ENCODE measurements at regions not wholly inside any gene's neighbourhood (a gene's known extent, or its start where the extent isn't known, plus 50 kb on each side); places are given as distances from the start of the nearest gene placed in this dataset.

- H3K18ac ChIP-seq (ENCODE audit: low read length) = no peak overlapping the region
- no peak overlapping the region for H3K4ac ChIP-seq (ENCODE audit: low read depth, low read length)
- H3K27me3 ChIP-seq (ENCODE audit: insufficient read depth, low read length, poor library complexity) = no peaks in the 10 kb centered on the region
- no peaks in the 10 kb centered on the region for H3K79me2 ChIP-seq (ENCODE audit: control insufficient read depth, insufficient read depth, low read length)
- no peak overlapping the region for H2BK5ac ChIP-seq (ENCODE audit: low read length)
- H3K4me2 ChIP-seq (ENCODE audit: low read length) = no peak overlapping the region
- no peak overlapping the region for H3K4me3 ChIP-seq (ENCODE audit: low read length)
- H3K36me3 ChIP-seq (ENCODE audit: control insufficient read depth, insufficient read depth, low read length) = no peaks in the 10 kb centered on the region
- H3K56ac ChIP-seq (ENCODE audit: low read length) = no peak overlapping the region
- H2BK15ac ChIP-seq (replicated peaks; ENCODE audit: low read depth) = no peak overlapping the region
- H3K4me1 ChIP-seq (ENCODE audit: control insufficient read depth, low read depth, low read length) = no peaks in the 10 kb centered on the region
- no peak overlapping the region for H3K27ac ChIP-seq (ENCODE audit: low read depth, low read length)
- WGBS (ENCODE audit: extremely low coverage, insufficient coverage, low lambda C conversion rate) = no CpG with 5 or more reads among the region's 3 CpGs
- H3K9ac ChIP-seq (ENCODE audit: low read length) = no peak overlapping the region
- no peak overlapping the region for H4K5ac ChIP-seq (ENCODE audit: low read length)
- no peak overlapping the region for H4K8ac ChIP-seq (ENCODE audit: low read depth, low read length)
- H2AK5ac ChIP-seq (ENCODE audit: low read length) = no peak overlapping the region
- H3K23ac ChIP-seq (ENCODE audit: low read length) = no peak overlapping the region
- no peak overlapping the region for H2BK120ac ChIP-seq (ENCODE audit: low read depth, low read length)
- H3K79me1 ChIP-seq (ENCODE audit: low read length) = no peaks in the 10 kb centered on the region
- DNase-seq = no peak
These were observed 239.6 kb downstream of the TDRD15 start for GRCh38 chr2:21363364-21363763.

- Histone ChIP-seq H4K8ac (ENCODE audit: low read depth, low read length) (no peak overlapping the region), H3K4ac (ENCODE audit: low read depth, low read length) (no peak overlapping the region), H3K27ac (ENCODE audit: low read depth, low read length) (no peak overlapping the region), H4K5ac (ENCODE audit: low read length) (no peak overlapping the region), H3K23ac (ENCODE audit: low read length) (no peak overlapping the region), H3K4me3 (ENCODE audit: low read length) (no peak overlapping the region), H2BK5ac (ENCODE audit: low read length) (no peak overlapping the region), H2BK120ac (ENCODE audit: low read depth, low read length) (no peak overlapping the region), H3K56ac (ENCODE audit: low read length) (no peak overlapping the region), H2BK15ac (replicated peaks; ENCODE audit: low read depth) (no peak overlapping the region), H3K18ac (ENCODE audit: low read length) (no peak overlapping the region), H3K79me2 (ENCODE audit: control insufficient read depth, insufficient read depth, low read length) (no peaks in the 10 kb centered on the region), H3K79me1 (ENCODE audit: low read length) (no peaks in the 10 kb centered on the region), H3K36me3 (ENCODE audit: control insufficient read depth, insufficient read depth, low read length) (no peaks in the 10 kb centered on the region), H3K4me1 (ENCODE audit: control insufficient read depth, low read depth, low read length) (no peaks in the 10 kb centered on the region), H3K4me2 (ENCODE audit: low read length) (no peak overlapping the region), H2AK5ac (ENCODE audit: low read length) (no peak overlapping the region), H3K9ac (ENCODE audit: low read length) (no peak overlapping the region), H3K27me3 (ENCODE audit: insufficient read depth, low read length, poor library complexity) (no peaks in the 10 kb centered on the region)
- peak; percentile 51 for DNase-seq
- no CpG with 5 or more reads among the region's 3 CpGs for WGBS (ENCODE audit: extremely low coverage, insufficient coverage, low lambda C conversion rate)
These were observed 243.7 kb downstream of the TDRD15 start for GRCh38 chr2:21367421-21367820.

- Histone ChIP-seq H3K23ac (ENCODE audit: low read length) (no peak overlapping the region), H2BK5ac (ENCODE audit: low read length) (no peak overlapping the region), H3K18ac (ENCODE audit: low read length) (no peak overlapping the region), H3K36me3 (ENCODE audit: control insufficient read depth, insufficient read depth, low read length) (no peaks in the 10 kb centered on the region), H3K4me3 (ENCODE audit: low read length) (no peak overlapping the region), H2AK5ac (ENCODE audit: low read length) (no peak overlapping the region), H4K8ac (ENCODE audit: low read depth, low read length) (no peak overlapping the region), H3K79me2 (ENCODE audit: control insufficient read depth, insufficient read depth, low read length) (no peaks in the 10 kb centered on the region), H3K79me1 (ENCODE audit: low read length) (no peaks in the 10 kb centered on the region), H4K5ac (ENCODE audit: low read length) (no peak overlapping the region), H3K4me2 (ENCODE audit: low read length) (no peak overlapping the region), H3K56ac (ENCODE audit: low read length) (no peak overlapping the region), H3K4me1 (ENCODE audit: control insufficient read depth, low read depth, low read length) (no peaks in the 10 kb centered on the region), H2BK120ac (ENCODE audit: low read depth, low read length) (no peak overlapping the region), H3K4ac (ENCODE audit: low read depth, low read length) (no peak overlapping the region), H3K27me3 (ENCODE audit: insufficient read depth, low read length, poor library complexity) (no peaks in the 10 kb centered on the region), H3K9ac (ENCODE audit: low read length) (no peak overlapping the region), H2BK15ac (replicated peaks; ENCODE audit: low read depth) (no peak overlapping the region), H3K27ac (ENCODE audit: low read depth, low read length) (no peak overlapping the region)
- WGBS (ENCODE audit: extremely low coverage, insufficient coverage, low lambda C conversion rate) = no CpG with 5 or more reads among the region's 2 CpGs
- no peak for DNase-seq
These were observed 246.0 kb downstream of the TDRD15 start for GRCh38 chr2:21369787-21370186.

- Histone ChIP-seq H3K9ac (ENCODE audit: low read length) (no peak overlapping the region), H3K18ac (ENCODE audit: low read length) (no peak overlapping the region), H2AK5ac (ENCODE audit: low read length) (no peak overlapping the region), H3K56ac (ENCODE audit: low read length) (no peak overlapping the region), H2BK5ac (ENCODE audit: low read length) (no peak overlapping the region), H4K8ac (ENCODE audit: low read depth, low read length) (no peak overlapping the region), H3K4ac (ENCODE audit: low read depth, low read length) (no peak overlapping the region), H3K4me1 (ENCODE audit: control insufficient read depth, low read depth, low read length) (no peaks in the 10 kb centered on the region), H4K5ac (ENCODE audit: low read length) (no peak overlapping the region), H2BK120ac (ENCODE audit: low read depth, low read length) (no peak overlapping the region), H3K27me3 (ENCODE audit: insufficient read depth, low read length, poor library complexity) (no peaks in the 10 kb centered on the region), H3K79me1 (ENCODE audit: low read length) (no peaks in the 10 kb centered on the region), H3K27ac (ENCODE audit: low read depth, low read length) (no peak overlapping the region), H3K79me2 (ENCODE audit: control insufficient read depth, insufficient read depth, low read length) (no peaks in the 10 kb centered on the region), H3K4me3 (ENCODE audit: low read length) (no peak overlapping the region), H3K23ac (ENCODE audit: low read length) (no peak overlapping the region), H3K36me3 (ENCODE audit: control insufficient read depth, insufficient read depth, low read length) (no peaks in the 10 kb centered on the region), H2BK15ac (replicated peaks; ENCODE audit: low read depth) (no peak overlapping the region), H3K4me2 (ENCODE audit: low read length) (no peak overlapping the region)
- DNase-seq = no peak
- 100% methylated on average over 1 of the region's 5 CpGs for WGBS (ENCODE audit: extremely low coverage, insufficient coverage, low lambda C conversion rate)
These were observed 247.8 kb downstream of the TDRD15 start for GRCh38 chr2:21371499-21372003.

GRCh38 chr2:21372654-21373053, 248.9 kb downstream of the TDRD15 start:
- Histone ChIP-seq H3K18ac (ENCODE audit: low read length) (no peak overlapping the region), H3K9ac (ENCODE audit: low read length) (no peak overlapping the region), H3K27me3 (ENCODE audit: insufficient read depth, low read length, poor library complexity) (no peaks in the 10 kb centered on the region), H2AK5ac (ENCODE audit: low read length) (no peak overlapping the region), H3K4me1 (ENCODE audit: control insufficient read depth, low read depth, low read length) (no peaks in the 10 kb centered on the region), H3K36me3 (ENCODE audit: control insufficient read depth, insufficient read depth, low read length) (no peaks in the 10 kb centered on the region), H3K4me3 (ENCODE audit: low read length) (no peak overlapping the region), H4K8ac (ENCODE audit: low read depth, low read length) (no peak overlapping the region), H2BK5ac (ENCODE audit: low read length) (no peak overlapping the region), H2BK120ac (ENCODE audit: low read depth, low read length) (no peak overlapping the region), H2BK15ac (replicated peaks; ENCODE audit: low read depth) (no peak overlapping the region), H3K27ac (ENCODE audit: low read depth, low read length) (no peak overlapping the region), H3K79me2 (ENCODE audit: control insufficient read depth, insufficient read depth, low read length) (no peaks in the 10 kb centered on the region), H3K23ac (ENCODE audit: low read length) (no peak overlapping the region), H3K4ac (ENCODE audit: low read depth, low read length) (no peak overlapping the region), H3K79me1 (ENCODE audit: low read length) (no peaks in the 10 kb centered on the region), H4K5ac (ENCODE audit: low read length) (no peak overlapping the region), H3K56ac (ENCODE audit: low read length) (no peak overlapping the region), H3K4me2 (ENCODE audit: low read length) (no peak overlapping the region)
- WGBS (ENCODE audit: extremely low coverage, insufficient coverage, low lambda C conversion rate) = no CpG with 5 or more reads among the region's 2 CpGs
- peak; percentile 84 for DNase-seq

GRCh38 chr2:21376864-21377263, 253.1 kb downstream of the TDRD15 start:
- Histone ChIP-seq H4K8ac (ENCODE audit: low read depth, low read length) (no peak overlapping the region), H3K79me2 (ENCODE audit: control insufficient read depth, insufficient read depth, low read length) (no peaks in the 10 kb centered on the region), H3K56ac (ENCODE audit: low read length) (no peak overlapping the region), H2AK5ac (ENCODE audit: low read length) (no peak overlapping the region), H2BK5ac (ENCODE audit: low read length) (no peak overlapping the region), H3K27me3 (ENCODE audit: insufficient read depth, low read length, poor library complexity) (no peaks in the 10 kb centered on the region), H3K79me1 (ENCODE audit: low read length) (no peaks in the 10 kb centered on the region), H3K18ac (ENCODE audit: low read length) (no peak overlapping the region), H2BK15ac (replicated peaks; ENCODE audit: low read depth) (no peak overlapping the region), H4K5ac (ENCODE audit: low read length) (no peak overlapping the region), H3K36me3 (ENCODE audit: control insufficient read depth, insufficient read depth, low read length) (no peaks in the 10 kb centered on the region), H3K23ac (ENCODE audit: low read length) (no peak overlapping the region), H2BK120ac (ENCODE audit: low read depth, low read length) (no peak overlapping the region), H3K9ac (ENCODE audit: low read length) (no peak overlapping the region), H3K4me3 (ENCODE audit: low read length) (no peak overlapping the region), H3K4me2 (ENCODE audit: low read length) (no peak overlapping the region), H3K4me1 (ENCODE audit: control insufficient read depth, low read depth, low read length) (no peaks in the 10 kb centered on the region), H3K4ac (ENCODE audit: low read depth, low read length) (no peak overlapping the region), H3K27ac (ENCODE audit: low read depth, low read length) (no peak overlapping the region)
- peak; percentile 18 for DNase-seq
- WGBS (ENCODE audit: extremely low coverage, insufficient coverage, low lambda C conversion rate) = no CpG with 5 or more reads among the region's 3 CpGs
